Hindlimb muscle (tissue), 1 donor: ENCODE measurements at regions not wholly inside any gene's neighbourhood (a gene's known extent, or its start where the extent isn't known, plus 50 kb on each side); places are given as distances from the start of the nearest gene placed in this dataset.

Source experiments
- DNase-seq: peaks from one replicate; pipeline ENCODE4 v3.0.0-alpha.2; 2013

DNA sequence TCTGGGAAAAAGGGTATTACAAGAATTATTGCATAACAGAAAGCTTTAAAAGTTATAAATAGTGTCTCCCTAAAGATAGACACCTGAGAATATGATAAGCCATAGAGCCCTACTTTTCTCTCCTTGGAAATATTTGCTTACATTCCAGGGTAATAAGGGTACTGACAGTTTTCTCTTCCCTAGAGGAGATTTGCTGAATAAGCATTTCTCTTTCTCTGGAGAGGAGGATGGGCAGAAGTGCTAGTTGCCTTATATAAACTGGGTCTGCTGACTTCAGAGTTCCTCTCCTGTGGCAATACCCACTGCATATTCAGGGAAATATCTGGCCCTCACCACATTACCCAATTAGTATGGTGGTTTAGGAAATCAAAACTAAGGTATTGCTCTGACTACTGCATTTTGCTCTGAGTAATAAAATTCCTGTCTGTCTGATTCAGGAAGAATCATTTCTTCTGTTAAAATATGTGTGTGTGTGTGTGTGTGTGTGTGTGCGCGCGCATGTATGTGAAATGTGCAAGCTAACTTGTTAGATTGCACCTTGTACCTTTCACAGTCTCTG, 1391.3 kb downstream of the DSC3 start:
- DNase-seq, result no peak

DNA sequence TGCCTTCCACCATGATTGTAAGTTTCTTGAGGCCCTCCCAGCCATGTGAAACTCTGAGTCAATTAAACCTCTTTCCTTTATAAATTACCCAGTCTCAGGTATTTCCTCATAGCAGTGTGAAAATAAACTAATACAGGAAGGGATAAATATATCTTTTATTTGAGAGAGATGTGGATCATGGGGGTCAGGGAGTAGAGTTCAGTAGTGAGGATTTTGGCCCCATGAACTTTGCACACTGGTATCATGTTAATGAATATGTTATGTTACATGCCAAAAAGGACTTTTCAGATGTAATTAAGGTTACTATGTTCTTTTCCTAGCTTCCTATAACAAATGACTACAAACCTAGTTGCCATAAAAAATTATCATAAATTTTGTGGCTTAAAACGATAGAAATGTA, 1393.7 kb downstream of the DSC3 start:
- DNase-seq, result no peak

DNA sequence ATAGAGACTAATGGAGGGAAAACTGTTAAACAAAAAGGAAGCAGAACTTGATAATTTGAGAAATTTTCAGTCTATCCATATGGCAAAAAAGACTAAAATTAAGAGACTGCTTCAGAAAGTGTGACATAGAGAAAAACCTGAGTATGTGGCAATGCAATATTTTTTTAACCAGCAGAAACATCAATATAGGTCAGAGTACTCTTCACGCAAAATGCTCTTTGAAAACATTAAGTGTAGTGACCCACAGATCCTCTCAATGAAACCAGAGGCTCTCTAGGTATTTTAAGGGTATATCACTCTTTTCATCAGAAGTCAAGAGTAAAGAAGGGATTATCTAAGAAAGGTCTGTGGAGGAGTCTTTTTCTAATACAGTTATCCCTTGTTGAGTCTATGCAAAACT, 1394.8 kb downstream of the DSC3 start:
- DNase-seq, result no peak

DNA sequence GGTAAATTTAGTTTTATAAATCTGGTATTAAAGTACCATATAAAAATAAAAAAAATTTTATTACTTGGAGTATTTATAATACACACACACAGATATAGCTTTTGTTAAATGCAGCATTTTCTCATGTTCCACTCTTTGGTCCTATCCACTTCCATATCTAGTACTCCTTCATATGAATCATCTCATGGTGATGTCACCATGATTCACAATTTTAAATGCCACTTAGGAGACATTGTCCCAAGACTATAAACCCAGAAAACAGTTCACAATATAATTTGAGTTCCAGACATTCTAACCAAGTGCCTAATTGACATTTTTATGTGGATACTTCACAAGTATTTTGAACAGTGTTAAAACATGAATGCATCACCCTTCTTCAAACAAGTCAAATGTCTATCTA, 1398.3 kb downstream of the DSC3 start:
- DNase-seq, result no peak

DNA sequence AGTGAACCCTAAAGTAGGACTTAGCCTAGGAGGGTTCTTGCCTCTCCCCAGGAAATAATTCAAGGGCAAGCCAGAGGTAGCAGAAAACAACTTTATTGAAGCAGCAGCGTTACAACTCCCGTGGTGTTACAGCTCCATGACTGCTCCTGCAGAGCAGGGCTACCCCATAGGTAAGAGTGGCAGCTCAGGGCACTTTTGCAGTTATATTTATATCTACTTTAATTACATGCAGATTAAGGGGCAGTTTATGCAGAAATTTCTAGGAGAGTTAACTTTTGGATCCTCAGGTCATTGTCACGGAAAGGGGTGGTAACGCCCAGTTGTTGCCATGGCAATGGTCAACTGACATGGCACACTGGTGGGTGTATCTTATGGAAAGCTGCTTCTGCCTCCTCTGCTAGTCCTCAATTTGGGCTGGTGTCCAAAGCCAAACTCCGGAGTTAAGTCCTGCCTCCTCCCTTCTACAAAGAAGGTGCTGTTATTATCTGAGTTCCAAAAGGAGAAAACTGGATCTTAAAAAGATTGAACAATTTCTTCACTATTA, 1413.0 kb downstream of the DSC3 start:
- DNase-seq, result no peak

DNA sequence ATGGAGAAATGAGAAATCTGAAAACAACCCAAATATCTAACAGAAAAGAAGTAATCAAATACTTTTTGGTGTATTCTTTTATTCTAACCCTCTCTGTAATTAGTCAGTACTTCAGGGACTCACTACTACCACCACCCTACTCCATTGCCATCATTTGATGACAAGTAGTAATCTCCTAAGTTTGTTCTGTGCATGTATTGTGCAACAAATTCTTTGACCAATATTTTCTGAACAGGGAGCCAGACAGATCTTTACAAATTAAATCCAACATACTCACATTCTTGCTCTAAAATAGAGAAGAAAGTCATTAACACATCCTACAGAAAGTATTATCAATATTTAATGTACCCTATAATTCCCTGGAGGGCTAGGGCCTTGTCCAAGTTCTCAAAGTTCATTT, 1416.4 kb downstream of the DSC3 start:
- DNase-seq, result no peak

DNA sequence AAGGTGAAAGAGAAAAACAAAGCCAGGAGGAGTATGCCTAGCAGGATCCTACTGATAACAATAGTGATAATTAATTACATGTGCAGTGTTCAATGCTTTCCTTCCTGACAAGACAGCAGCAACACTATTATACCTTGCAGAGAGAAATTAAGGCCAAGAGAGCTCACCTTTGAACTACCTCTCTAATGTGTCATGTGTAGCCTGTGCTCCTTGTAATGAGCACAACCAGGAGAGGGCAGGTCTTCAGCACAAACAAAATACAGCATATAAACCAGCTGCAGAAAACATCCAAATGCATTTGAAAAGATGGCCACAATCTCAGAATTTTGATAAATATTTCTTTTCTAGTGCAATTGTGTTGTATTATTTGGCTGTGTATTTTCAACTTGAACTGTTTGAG, 1425.7 kb downstream of the DSC3 start:
- no peak for DNase-seq

DNA sequence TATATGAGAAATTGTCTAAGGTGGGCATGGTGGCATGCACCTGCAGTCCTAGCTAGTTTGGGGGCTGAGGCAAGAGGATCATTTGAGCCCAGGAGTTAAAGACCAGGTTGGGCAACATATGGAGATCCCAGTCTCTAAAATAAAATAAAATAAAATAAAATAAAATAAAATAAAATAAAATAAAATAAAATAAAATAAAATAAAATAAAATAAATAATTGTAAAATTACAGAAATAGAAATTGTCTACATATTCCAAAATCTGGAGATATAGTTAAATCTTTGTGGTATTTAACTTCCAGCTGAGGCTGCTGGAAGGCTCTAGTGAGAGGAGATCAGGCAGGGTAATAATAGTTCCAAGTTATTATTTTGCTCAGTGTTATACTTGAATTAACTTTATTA, 1432.1 kb upstream of the CDH2 start:
- no peak for DNase-seq

DNA sequence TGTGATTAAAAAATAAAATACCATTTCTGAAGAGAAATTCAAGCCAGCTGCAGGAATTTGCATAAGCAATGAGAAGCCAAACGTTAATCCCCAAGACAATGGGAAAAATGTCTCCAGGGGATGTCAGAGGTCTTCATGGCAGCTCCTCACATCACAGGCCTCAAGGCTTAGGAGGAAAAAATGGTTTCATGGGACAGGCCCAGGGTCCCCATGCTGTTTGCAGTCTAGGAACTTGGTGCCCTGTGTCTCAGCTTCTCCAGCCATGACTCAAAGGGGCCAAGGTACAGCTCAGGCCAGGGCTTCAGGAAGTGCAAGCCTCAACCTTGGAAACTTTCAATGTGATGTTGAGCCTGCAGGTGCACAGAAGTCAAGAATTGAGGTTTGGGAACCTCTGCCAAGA, 1428.4 kb upstream of the CDH2 start:
- DNase-seq, result no peak

DNA sequence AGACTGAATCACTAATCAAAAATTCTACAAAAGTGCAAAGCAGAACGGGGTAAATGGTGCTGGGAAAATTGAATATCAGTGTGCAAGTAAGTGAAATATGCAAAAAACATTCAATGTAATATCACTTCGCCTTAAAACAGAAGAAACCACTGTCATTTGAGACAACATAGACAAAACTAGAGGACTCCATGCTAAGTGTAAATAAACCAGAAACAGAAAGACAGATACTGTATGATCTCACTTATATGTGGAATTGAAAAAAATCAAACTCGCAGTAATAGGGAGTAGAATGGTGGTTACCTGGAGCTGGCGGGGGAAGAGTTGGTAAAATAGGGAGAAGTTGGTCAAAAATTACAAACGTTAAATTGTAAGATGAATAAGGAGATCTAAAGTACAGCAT, 1420.0 kb upstream of the CDH2 start:
- DNase-seq, result no peak

DNA sequence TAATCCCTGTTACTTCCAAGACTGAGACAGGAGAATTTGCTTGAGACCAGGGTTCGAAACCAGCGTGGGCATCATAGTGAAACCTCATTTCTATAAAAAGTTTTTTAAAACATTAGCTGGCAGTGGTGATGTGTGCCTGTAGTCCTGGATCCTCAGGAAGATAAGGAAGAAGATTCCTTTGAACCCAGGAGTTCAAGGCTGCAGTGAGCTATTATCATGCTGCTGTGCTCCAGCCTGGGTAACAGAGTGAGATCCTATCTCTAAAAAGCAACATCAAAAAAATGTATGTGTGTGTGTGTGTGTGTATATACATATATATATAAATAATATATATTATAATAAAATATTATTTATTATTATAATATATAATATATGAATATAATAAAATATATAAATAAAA, 1417.6 kb upstream of the CDH2 start:
- DNase-seq, result no peak

DNA sequence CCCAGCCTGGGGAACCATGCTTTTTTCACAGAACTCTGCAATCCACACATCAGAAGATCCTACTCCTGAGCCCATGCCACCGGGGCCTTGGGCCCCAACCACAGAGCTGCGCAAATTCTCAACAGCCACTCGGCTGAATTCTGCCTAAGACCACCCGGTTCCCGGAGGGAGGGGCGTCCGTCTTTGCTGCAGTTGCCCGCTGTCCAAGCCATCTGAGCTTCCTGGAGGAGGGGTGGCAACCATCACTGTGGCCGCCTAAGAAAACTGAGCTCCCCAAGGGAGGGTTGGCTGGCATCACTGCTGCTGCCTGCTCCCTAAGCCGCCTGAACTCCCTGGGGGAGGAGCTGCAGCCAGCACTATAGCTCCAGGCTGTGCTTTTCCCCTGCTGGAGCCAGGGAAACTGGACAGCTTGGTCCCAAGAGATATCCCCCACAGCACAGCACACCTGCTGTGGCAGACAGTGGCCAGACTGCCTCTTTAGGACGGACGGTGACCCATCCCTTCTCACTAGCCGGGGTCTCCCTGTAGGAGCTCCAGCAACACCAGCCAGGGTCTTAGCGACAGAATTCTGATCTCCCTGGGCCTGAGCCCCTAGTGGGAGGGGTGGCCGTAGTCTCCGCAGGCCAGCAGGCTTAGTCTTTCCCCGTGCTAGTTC, 1411.6 kb upstream of the CDH2 start:
- no peak for DNase-seq

DNA sequence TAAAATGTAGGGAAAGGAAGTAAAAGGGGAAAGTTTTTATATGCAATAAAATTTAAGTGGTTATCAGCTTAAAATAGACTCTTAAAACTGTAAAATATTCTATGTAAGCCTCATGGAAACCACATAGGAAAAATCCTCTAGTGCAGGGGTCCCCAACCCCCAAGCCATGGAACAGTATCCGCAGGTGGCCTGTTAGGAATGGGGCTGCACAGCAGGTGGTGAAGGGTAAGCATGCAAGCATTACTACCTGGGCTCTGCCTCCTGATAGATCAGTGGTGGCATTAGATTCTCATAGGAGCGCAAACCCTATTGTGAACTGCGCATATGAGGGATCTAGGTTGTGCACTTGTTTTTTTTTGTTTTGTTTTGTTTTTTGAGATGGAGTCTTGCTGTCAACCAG, 1409.3 kb upstream of the CDH2 start:
- DNase-seq, result no peak

DNA sequence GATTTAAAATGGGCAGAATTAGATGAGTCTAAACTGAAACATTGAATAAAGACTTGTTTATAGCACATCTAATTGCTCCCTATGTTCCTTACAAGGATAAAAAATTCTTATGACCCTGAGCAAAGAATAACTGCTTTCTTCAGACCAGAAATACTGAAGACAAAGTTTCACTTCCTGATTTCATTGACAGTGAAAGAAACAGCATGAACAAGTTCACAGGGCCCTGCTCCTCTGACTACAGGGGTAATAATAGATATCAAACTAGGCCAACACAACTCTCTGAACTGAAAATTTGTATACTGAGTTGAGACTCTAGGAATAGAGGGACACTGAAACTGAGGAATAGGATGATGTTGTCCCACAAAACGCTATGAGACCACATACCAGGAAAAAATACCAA, 1383.3 kb upstream of the CDH2 start:
- no peak for DNase-seq

DNA sequence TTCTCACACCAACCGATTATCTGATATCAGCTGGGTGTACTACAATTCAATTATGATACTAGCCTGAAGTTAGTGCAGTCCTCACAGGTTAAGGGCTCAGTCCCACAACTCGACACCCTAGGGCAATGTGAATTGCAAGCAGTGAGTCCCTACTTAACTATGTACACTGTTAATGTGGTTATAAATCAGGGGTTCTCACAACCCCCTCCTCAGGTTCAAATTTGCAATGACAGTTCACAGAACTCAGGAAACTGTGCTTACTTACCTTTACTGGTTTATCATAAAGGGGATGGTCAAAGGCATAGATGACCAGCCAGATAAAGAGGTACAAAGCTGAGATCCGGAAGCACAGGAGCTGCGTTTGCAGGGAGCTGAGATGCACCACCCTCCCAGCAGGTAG, 1379.1 kb upstream of the CDH2 start:
- no peak for DNase-seq

DNA sequence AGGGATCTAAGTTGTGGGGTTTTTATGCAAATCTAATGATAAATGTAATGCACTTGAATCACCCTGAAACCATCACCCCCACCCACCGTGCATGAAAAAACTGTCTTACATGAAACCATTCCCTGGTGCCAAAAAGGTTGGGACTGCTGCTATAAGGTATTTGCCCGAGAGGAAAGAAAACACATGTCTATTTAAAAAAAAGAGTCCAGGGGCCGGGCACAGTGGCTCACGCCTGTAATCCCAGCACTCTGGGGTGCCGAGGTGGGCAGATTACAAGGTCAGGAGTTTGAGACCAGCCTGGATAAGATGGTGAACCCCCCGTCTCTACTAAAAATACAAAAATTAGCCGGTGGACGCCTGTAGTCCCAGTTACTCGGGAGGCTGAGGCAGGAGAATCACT, 1372.8 kb upstream of the CDH2 start:
- DNase-seq, result no peak

DNA sequence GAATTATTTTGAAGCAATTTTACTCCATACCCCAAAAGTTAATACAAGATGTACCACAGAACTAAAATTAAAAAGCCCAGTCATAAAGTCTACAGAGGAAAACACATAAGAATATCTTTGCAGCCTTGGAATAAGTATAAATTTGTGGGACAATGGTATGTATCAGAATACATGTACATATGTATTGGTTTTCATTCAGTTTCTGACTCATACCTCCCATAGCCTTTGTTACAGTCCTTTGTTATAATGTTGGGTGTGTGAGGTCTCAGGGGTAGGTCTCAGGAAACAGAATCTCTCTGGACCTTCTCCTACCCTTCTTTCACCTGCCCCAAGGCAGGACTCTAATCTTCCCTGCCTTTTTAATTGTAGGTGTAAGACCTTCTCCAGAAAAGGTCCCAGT, 1370.7 kb upstream of the CDH2 start:
- no peak for DNase-seq

DNA sequence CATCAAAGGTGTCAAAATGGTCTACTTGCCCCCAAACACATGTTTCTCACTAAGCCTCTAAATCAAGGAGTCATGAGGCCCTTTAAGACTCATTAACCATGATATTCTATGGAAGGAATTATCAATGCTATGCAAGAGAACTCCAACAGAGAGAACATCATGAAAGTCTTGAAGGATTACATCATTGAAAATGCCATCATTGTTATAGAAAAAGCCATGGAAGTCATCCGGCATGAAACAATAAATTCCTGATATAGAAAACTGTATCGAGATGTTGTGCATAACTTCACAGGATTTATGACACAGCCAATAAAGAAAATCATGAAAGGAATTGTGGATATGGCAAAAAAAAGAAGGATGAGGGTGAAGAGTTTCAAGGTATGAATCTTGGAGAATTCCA, 1363.6 kb upstream of the CDH2 start:
- DNase-seq, result no peak

DNA sequence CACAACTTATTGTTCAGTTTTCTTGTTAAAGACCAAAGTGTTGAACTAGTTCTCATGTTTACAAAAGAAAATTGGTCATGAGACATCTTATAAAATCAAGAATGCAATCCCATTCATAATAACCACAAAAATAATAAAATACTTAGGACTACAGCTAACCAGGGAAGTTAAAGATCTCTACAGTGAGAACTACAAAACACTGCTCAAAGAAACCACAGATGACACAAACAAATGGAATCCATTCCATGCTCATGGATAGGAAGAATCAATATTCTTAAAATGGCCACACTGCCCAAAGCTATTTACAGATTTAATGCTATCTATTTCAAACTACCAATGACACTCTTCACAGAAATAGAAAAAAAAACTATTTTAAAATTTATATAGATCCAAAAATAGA, 1354.8 kb upstream of the CDH2 start:
- DNase-seq, result no peak

DNA sequence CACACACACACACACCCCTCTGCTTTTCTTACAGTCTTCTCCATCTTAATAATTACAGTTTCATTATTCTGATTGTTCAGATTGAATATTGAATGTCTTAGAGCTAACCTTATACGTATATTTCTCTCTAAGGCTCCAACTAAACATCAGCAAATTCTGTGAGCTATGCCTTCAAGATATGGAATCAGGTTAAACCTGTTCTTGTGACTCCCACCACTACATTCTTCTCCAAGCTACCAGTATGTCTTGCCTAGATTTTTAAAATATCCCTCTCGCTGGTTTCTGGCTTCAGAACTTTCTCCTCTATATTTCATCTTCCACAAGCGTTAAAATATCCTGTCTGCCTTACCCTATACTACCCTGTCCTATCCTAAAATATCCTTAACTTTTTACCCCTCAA, 1346.4 kb upstream of the CDH2 start:
- no peak for DNase-seq

DNA sequence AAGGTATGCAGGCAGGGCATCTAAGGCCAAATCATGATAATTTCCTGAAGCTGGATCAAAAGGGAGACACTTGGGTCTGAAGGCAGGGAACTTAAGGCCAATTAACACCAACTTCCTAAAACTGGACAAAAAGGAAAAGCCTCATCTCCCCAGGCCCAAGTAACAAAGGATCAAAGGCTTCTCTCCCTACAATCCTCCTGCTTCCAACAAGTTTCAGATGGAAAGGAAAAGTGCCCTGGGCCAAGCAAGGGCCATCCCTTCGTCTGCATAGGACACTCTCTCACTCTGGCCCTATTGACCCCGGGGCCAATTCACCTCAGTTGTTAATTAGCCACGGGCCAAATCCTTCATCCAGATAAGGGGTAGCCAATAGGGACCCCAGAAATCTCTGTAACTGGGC, 1335.8 kb upstream of the CDH2 start:
- DNase-seq, result no peak

DNA sequence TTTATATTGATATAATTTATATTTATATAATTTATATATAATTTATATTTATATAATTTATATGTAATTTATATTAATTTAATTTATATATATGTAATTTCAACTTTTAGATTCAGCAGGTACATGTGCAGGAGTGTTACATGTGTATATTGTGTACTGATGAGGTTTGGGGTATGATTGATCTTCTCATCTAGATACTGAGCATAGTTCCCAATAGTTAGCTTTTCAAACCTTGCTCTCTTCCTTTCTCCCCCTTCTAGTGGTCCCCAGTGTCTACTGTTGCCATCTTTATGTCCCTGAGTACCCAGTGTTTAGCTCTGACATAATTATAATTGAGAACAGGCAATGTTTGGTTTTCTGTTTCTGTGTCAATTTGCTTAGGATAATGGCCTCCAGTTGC, 1335.3 kb upstream of the CDH2 start:
- no peak for DNase-seq

DNA sequence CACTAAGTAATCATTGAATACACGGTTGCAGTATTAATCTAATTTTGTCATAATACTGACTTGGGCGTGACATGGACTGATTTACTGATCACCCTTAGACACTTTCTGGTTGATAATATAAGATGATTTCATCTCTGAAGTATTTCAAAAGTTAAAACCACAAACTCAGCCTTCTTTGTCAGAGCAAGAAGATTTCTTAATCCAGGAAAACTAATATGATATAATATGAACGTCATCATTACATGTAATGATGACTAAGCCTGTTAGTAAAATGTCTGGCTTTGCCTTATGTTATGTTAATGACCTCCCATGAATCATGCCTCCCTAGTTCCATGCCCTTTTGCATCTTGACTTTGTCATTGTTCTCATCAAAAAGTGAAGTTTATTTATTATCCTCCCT, 1325.0 kb upstream of the CDH2 start:
- DNase-seq, result no peak

DNA sequence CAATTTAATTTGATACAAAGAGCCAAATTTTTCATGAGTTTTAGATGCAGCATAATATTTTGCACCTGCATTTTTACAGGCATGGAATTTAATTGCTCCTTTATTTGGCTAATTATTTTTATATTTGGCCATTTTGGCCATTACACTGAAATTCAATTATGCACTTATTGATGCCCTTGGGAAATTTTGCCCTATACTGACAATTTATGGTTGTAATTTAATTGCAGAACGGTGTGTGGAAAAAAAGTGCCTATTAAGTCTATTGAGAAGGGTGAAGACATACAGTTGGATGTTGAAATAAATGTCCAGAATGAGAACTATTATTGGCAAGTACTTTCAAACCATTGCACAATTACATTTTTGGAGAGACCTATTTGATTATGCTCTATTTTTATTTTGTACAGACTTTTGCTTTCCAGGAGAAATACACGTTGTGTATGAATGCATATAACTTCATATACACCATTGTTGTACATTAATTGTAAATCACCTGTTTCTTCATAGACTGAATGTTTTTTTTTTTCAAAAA, 1319.3 kb upstream of the CDH2 start:
- no peak for DNase-seq

DNA sequence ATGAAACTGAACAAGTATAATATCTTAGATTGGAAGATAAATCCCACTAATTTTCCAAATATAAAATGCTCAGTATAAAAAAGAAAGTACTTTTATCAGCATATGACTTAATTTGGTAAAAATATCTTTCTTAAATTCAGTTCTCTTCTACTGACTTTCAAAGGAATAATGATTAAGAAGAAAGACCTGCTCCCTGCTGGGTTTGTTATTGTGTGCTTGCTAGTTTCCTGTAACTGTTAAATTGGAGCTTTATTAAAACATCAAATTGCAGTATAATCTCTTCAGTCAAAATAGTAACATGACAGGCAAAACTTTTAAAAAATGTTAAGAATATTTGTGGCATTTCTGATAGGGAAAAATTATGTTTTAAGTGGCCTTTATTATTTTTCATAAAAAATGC, 1317.4 kb upstream of the CDH2 start:
- no peak for DNase-seq
